Psoas muscle (tissue), 7 donors: ENCODE measurements at regions not wholly inside any gene's neighbourhood (a gene's known extent, or its start where the extent isn't known, plus 50 kb on each side); places are given as distances from the start of the nearest gene placed in this dataset.
"Not testable (repeated sequence)": the region's sequence is repeated elsewhere in the genome, so short reads cannot be mapped to it uniquely, and the experiment has no call there.

Experiments
- ATAC-seq, 4 donors: fragments of 200-7000 bp; cut with Tn5 transposase; one replicate each; pipeline ENCODE4 v1.9.1; 2020; ENCODE audit warnings: moderate library complexity in 3 of 4, mild to moderate bottlenecking in 2 of 4
- DNase-seq, 2 donors: peaks; one replicate each; pipeline ENCODE4 v3.0.0-alpha.2; 2020
- H3K27ac ChIP-seq: fragments of 200-600 bp; one replicate; pipeline ENCODE4 v1.8.0; 2022
- H3K27me3 ChIP-seq, 3 donors: fragments of 200-600 bp in 1 of 3; one replicate each; pipeline versions ENCODE4 v1.6.1 to v1.8.0; 2013 to 2022; ENCODE audit warnings: low read length in 2 of 3, mild to moderate bottlenecking in 2 of 3, moderate library complexity in 1 of 3; ENCODE audit not compliant: insufficient read depth in 3 of 3
- H3K36me3 ChIP-seq, 2 donors: fragments of 200-600 bp in 1 of 2; one replicate each; pipeline versions ENCODE4 v1.6.1 to v1.8.0; 2013 to 2022; ENCODE audit warnings: low read depth in 1 of 2, mild to moderate bottlenecking in 1 of 2, moderate library complexity in 1 of 2; ENCODE audit not compliant: insufficient read depth in 1 of 2
- H3K4me1 ChIP-seq: fragments of 200-600 bp; one replicate; pipeline ENCODE4 v1.8.0; 2022
- H3K4me3 ChIP-seq: fragments of 200-600 bp; one replicate; pipeline ENCODE4 v1.8.0; 2022; ENCODE audit warnings: mild to moderate bottlenecking
- H3K9me3 ChIP-seq: fragments of 200-600 bp; one replicate; pipeline ENCODE4 v1.8.0; 2022
- WGBS, 3 donors: extraction: QIAGEN DNeasy Blood & Tissue Kit; methylation state at CpG; one replicate each; pipeline versions ENCODE4 v1.1.6 to v1.1.7; 2013; 5-methylcytosine and 5-hydroxymethylcytosine counted together
- intact Hi-C, 2 donors: fragments of 100-400 bp; cut with DNase I; formaldehyde crosslinking; loops; one replicate each; pipeline versions ENCODE4 v1.11.0 to v1.14.2; 2022
- TF ChIP-seq, protein P1 (sequence below): fragments of 200-600 bp; IDR thresholded peaks from one replicate; pipeline ENCODE4 v1.8.0; 2022; ENCODE audit warnings: antibody characterized with exemption
- donor health status: healthy with polysubstance abuse.
- donor health status: DM: no; HTN: no; CAD: no; lungs with moderate emphysema.
- donor health status: Bipolar disorder and iron deficiency.
- donor health status: healthy.
- donor health status: DM: yes; HTN: yes; CAD: no.
- donor health status: DM: no; HTN: no; CAD: no.
- donor health status: DM: yes; HTN: yes; CAD: no.

DNA sequence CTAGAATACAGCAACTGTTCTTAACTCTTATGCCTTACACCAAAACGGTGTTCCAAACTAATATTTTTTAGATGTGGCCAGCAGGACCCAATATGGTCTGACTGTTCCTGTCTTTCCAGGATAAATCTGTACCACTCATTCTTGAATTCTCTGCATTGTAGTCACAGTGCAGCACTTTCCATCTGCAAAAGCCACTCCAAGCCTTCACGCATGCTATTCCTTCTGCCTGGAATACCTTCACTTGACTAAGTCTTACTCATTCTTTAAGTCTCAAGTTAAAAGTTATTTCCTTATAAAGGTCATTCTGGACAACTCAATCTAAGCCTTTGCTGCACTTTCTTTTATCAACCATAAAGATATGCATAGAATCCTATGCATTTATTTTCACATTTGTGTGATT is 1194.5 kb downstream of the PLA2G4A start:
- H3K4me1 ChIP-seq = no peaks in the 10 kb centered on the region
- WGBS, 3 donors = 93 to 96% (median 94%) methylated on average over 2 of the region's 2 CpGs
- DNase-seq (no peak), ATAC-seq (no peak)
- TF ChIP-seq, protein P1, sequence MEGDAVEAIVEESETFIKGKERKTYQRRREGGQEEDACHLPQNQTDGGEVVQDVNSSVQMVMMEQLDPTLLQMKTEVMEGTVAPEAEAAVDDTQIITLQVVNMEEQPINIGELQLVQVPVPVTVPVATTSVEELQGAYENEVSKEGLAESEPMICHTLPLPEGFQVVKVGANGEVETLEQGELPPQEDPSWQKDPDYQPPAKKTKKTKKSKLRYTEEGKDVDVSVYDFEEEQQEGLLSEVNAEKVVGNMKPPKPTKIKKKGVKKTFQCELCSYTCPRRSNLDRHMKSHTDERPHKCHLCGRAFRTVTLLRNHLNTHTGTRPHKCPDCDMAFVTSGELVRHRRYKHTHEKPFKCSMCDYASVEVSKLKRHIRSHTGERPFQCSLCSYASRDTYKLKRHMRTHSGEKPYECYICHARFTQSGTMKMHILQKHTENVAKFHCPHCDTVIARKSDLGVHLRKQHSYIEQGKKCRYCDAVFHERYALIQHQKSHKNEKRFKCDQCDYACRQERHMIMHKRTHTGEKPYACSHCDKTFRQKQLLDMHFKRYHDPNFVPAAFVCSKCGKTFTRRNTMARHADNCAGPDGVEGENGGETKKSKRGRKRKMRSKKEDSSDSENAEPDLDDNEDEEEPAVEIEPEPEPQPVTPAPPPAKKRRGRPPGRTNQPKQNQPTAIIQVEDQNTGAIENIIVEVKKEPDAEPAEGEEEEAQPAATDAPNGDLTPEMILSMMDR = no peak
- no peak overlapping the region for H3K27ac ChIP-seq
- no peaks in the 10 kb centered on the region for H3K36me3 ChIP-seq
- intact Hi-C loops = no loop called here
- no peak overlapping the region for H3K4me3 ChIP-seq
- no peaks in the 10 kb centered on the region for H3K9me3 ChIP-seq
- no peaks in the 10 kb centered on the region for H3K27me3 ChIP-seq

DNA sequence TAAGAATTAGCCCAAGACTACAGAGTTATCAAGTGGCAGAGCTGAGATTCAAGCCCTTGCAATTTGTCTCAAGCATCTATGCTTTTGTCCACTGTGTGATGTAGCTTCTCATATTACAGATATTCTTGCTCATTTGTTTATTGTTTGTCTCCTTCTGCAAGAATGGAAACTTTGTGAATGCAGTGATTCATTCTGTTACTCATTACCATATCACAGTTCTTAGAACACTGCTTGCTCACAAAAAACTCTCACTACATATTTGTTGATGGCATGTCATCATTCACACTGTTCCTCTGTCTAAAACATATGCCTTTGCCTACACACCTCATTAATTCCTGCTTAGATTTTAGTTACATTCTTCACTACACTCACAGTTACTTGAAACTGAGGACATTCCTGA is 1198.9 kb downstream of the PLA2G4A start:
- Histone ChIP-seq H3K36me3 (no peaks in the 10 kb centered on the region), H3K27me3 (no peaks in the 10 kb centered on the region)

GRCh38 chr1:188037572-188037971 is 1208.8 kb downstream of the PLA2G4A start:
- H3K27me3 ChIP-seq, DNase-seq, H3K4me1 ChIP-seq, H3K9me3 ChIP-seq, intact Hi-C loops, H3K36me3 ChIP-seq, H3K4me3 ChIP-seq, ATAC-seq, H3K27ac ChIP-seq: not testable (repeated sequence)
- 67 to 95% (median 94%) methylated on average over 2 of the region's 2 CpGs for WGBS, 3 donors

More for the DNA sequence above, 1198.9 kb downstream of the PLA2G4A start:
- Histone ChIP-seq H3K9me3 (no peaks in the 10 kb centered on the region), H3K27ac (no peak overlapping the region), H3K4me1 (no peaks in the 10 kb centered on the region), H3K4me3 (no peak overlapping the region)
- intact Hi-C loops = no loop called here
- TF ChIP-seq, protein P1 = no peak
- ATAC-seq (no peak), DNase-seq (no peak)

GRCh38 chr1:188043536-188044245 is 1214.9 kb downstream of the PLA2G4A start:
- no peaks in the 10 kb centered on the region for H3K36me3 ChIP-seq
- DNase-seq (no peak), ATAC-seq (no peak)
- H3K9me3 ChIP-seq = no peaks in the 10 kb centered on the region
- no peak overlapping the region for H3K4me3 ChIP-seq
- H3K27ac ChIP-seq = no peak overlapping the region
- TF ChIP-seq, protein P1 = no peak
- no peaks in the 10 kb centered on the region for H3K27me3 ChIP-seq
- no peaks in the 10 kb centered on the region for H3K4me1 ChIP-seq
- 71 to 84% (median 78%) methylated on average over 4 of the region's 4 CpGs for WGBS, 3 donors
- intact Hi-C loops = no loop called here

DNA sequence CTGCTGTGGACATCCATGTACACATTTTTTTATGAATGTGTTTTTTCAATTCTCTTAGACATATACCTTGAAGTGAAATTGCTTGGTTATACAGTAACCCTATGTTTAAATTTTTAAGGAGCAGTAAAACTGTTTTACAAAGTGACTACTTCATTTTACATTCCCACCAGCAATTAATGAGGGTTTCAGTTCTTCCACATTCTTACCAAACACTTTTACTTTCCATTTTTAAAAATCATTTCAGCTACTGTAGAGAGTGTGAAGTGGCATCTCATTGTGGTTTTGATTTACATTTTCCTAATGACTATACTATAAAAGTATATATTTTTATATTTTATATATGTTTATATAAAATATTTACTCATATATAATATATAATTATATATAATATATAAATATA is 1221.5 kb downstream of the PLA2G4A start:
- Histone ChIP-seq H3K4me1 (no peaks in the 10 kb centered on the region), H3K36me3 (no peaks in the 10 kb centered on the region), H3K9me3 (no peaks in the 10 kb centered on the region), H3K4me3 (no peak overlapping the region), H3K27ac (no peak overlapping the region), H3K27me3 (no peaks in the 10 kb centered on the region)
- intact Hi-C loops = no loop called here
- TF ChIP-seq, protein P1 = no peak
- no peak for ATAC-seq
- DNase-seq = no peak
